ENCODE measurements at regions not wholly inside any gene's neighbourhood (a gene's known extent, or its start where the extent isn't known, plus 50 kb on each side); places are given as distances from the start of the nearest gene placed in this dataset.

GRCh38 chr12:23230899-23231298 is 605.9 kb downstream of the ETNK1 start (continued):
- TF ChIP-seq, protein P1, sequence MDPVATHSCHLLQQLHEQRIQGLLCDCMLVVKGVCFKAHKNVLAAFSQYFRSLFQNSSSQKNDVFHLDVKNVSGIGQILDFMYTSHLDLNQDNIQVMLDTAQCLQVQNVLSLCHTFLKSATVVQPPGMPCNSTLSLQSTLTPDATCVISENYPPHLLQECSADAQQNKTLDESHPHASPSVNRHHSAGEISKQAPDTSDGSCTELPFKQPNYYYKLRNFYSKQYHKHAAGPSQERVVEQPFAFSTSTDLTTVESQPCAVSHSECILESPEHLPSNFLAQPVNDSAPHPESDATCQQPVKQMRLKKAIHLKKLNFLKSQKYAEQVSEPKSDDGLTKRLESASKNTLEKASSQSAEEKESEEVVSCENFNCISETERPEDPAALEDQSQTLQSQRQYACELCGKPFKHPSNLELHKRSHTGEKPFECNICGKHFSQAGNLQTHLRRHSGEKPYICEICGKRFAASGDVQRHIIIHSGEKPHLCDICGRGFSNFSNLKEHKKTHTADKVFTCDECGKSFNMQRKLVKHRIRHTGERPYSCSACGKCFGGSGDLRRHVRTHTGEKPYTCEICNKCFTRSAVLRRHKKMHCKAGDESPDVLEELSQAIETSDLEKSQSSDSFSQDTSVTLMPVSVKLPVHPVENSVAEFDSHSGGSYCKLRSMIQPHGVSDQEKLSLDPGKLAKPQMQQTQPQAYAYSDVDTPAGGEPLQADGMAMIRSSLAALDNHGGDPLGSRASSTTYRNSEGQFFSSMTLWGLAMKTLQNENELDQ (tag by site-specific recombination; IDR thresholded peaks at IDR 0.05; ENCODE audit: low read depth), result no peak
- TF ChIP-seq ZNF571 (tag by site-specific recombination; IDR thresholded peaks at IDR 0.05) (no peak), ZNF747 (tag by site-specific recombination; IDR thresholded peaks at IDR 0.05) (no peak), ZNF843 (tag by site-specific recombination; IDR thresholded peaks at IDR 0.05) (no peak)

DNA sequence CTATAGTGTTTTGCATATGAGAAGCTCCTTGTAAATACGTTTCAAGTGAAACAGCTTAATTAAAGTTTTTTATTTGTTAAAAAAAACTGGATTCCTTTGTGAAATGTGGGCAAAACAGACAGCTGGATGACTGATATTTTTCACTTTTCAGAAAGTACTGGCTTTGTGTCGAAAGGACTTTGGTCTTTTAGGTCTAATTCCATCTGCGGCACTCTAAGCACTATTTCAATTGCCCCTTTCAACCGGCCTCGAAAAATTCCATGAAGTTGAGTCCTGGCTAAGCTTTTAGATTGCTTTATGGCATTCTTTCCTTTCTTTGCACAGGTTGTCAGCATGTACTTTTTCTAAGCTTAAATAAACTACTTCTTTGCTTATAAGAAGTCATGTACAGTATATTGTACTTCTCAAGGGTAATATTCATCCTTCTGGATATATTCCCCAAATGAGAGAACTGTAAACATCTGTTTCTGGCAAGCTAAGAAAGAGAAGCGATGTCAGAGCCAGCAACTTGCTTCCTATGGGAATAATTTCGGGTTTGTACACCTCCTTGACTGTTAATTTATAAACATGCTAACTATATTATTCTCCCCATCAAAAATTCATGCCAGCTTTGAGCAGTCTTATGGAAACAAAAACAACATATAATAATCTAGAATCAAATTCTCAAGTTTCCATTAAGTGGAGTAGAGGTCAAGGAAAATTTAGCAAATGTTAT is 611.3 kb downstream of the ETNK1 start:
- Histone ChIP-seq H3K27ac (ENCODE audit: extremely low read depth, low read depth, low read length) (no peak overlapping the region), H3K9me3 (ENCODE audit: control insufficient read depth, insufficient read depth, low read depth, low read length) (no peaks in the 10 kb centered on the region), H3K4me3 (ENCODE audit: low read depth, low read length) (no peak overlapping the region), H3K4me1 (ENCODE audit: control insufficient read depth, insufficient read depth, low read length) (no peaks in the 10 kb centered on the region), H3K36me3 (ENCODE audit: control insufficient read depth in 2 of 2, insufficient read depth in 1 of 2, low read length in 2 of 2) (no peaks in the 10 kb centered on the region)
- TF ChIP-seq ZNF350 (tag by site-specific recombination; IDR thresholded peaks at IDR 0.05) (no peak), ZNF621 (tag by site-specific recombination; IDR thresholded peaks at IDR 0.05) (no peak), PBX3 (CRISPR knock-in tag; IDR thresholded peaks at IDR 0.05) (no peak), ZFP3 (tag by site-specific recombination; IDR thresholded peaks at IDR 0.05; ENCODE audit: low read depth) (no peak)
- TF ChIP-seq, protein P2, sequence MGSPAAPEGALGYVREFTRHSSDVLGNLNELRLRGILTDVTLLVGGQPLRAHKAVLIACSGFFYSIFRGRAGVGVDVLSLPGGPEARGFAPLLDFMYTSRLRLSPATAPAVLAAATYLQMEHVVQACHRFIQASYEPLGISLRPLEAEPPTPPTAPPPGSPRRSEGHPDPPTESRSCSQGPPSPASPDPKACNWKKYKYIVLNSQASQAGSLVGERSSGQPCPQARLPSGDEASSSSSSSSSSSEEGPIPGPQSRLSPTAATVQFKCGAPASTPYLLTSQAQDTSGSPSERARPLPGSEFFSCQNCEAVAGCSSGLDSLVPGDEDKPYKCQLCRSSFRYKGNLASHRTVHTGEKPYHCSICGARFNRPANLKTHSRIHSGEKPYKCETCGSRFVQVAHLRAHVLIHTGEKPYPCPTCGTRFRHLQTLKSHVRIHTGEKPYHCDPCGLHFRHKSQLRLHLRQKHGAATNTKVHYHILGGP (tag by site-specific recombination; IDR thresholded peaks at IDR 0.05), result no peak
- CTCF ChIA-PET, result interaction anchor here (0.6 to 0.7 kb wide), 2 partner anchors 13 to 124 kb away, joined by 3 to 5 read pairs; no protein-coding TSS in a partner anchor
- POLR2A ChIA-PET, result interaction anchor here (0.6 kb wide), 1 partner anchor 621 kb away, joined by 3 read pairs; no protein-coding TSS in a partner anchor

- Histone ChIP-seq H3K4me3 (ENCODE audit: low read depth, low read length) (no peak overlapping the region), H3K4me1 (ENCODE audit: control insufficient read depth, insufficient read depth, low read length) (no peaks in the 10 kb centered on the region), H3K27ac (ENCODE audit: extremely low read depth, low read depth, low read length) (no peak overlapping the region), H3K9me3 (ENCODE audit: control insufficient read depth, insufficient read depth, low read depth, low read length) (no peaks in the 10 kb centered on the region), H3K36me3 (ENCODE audit: control insufficient read depth in 2 of 2, insufficient read depth in 1 of 2, low read length in 2 of 2) (no peaks in the 10 kb centered on the region)
- CTCF ChIA-PET, result interaction anchor here (0.7 kb wide), 2 partner anchors 14 to 520 kb away, joined by 5 read pairs; no protein-coding TSS in a partner anchor
- POLR2A ChIA-PET, result no interaction called here
- TF ChIP-seq FEZF1 (tag by site-specific recombination; IDR thresholded peaks at IDR 0.05) (no peak), YY1 (tag by site-specific recombination; IDR thresholded peaks at IDR 0.05) (no peak), BCL11A (tag by site-specific recombination; IDR thresholded peaks at IDR 0.05; ENCODE audit: low read depth) (no peak), ZNF121 (tag by site-specific recombination; IDR thresholded peaks at IDR 0.05) (no peak), ZNF239 (tag by site-specific recombination; IDR thresholded peaks at IDR 0.05) (no peak), ZNF311 (tag by site-specific recombination; IDR thresholded peaks at IDR 0.05; ENCODE audit: borderline replicate concordance) (no peak), ZNF169 (tag by site-specific recombination; IDR thresholded peaks at IDR 0.05) (no peak), TCF7L2 (IDR thresholded peaks at IDR 0.05; ENCODE audit: borderline replicate concordance, low read depth, low read length) (no peak), ZNF843 (tag by site-specific recombination; IDR thresholded peaks at IDR 0.05) (no peak), MZF1 (tag by site-specific recombination; IDR thresholded peaks at IDR 0.05; ENCODE audit: borderline replicate concordance) (no peak), ZNF202 (tag by site-specific recombination; IDR thresholded peaks at IDR 0.05; ENCODE audit: borderline replicate concordance) (no peak), ZNF558 (tag by site-specific recombination; IDR thresholded peaks at IDR 0.05) (no peak), ZBTB44 (tag by site-specific recombination; IDR thresholded peaks at IDR 0.05) (no peak), ZNF16 (tag by site-specific recombination; IDR thresholded peaks at IDR 0.05; ENCODE audit: low read depth) (no peak)
- TF ChIP-seq, protein P3, sequence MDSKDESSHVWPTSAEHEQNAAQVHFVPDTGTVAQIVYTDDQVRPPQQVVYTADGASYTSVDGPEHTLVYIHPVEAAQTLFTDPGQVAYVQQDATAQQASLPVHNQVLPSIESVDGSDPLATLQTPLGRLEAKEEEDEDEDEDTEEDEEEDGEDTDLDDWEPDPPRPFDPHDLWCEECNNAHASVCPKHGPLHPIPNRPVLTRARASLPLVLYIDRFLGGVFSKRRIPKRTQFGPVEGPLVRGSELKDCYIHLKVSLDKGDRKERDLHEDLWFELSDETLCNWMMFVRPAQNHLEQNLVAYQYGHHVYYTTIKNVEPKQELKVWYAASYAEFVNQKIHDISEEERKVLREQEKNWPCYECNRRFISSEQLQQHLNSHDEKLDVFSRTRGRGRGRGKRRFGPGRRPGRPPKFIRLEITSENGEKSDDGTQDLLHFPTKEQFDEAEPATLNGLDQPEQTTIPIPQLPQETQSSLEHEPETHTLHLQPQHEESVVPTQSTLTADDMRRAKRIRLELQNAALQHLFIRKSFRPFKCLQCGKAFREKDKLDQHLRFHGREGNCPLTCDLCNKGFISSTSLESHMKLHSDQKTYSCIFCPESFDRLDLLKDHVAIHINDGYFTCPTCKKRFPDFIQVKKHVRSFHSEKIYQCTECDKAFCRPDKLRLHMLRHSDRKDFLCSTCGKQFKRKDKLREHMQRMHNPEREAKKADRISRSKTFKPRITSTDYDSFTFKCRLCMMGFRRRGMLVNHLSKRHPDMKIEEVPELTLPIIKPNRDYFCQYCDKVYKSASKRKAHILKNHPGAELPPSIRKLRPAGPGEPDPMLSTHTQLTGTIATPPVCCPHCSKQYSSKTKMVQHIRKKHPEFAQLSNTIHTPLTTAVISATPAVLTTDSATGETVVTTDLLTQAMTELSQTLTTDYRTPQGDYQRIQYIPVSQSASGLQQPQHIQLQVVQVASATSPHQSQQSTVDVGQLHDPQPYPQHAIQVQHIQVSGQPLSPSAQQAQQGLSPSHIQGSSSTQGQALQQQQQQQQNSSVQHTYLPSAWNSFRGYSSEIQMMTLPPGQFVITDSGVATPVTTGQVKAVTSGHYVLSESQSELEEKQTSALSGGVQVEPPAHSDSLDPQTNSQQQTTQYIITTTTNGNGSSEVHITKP (tag by site-specific recombination; IDR thresholded peaks at IDR 0.05), result no peak
Measured at GRCh38 chr12:23236811-23237210, 611.8 kb downstream of the ETNK1 start.
